ENCODE measurements at regions not wholly inside any gene's neighbourhood (a gene's known extent, or its start where the extent isn't known, plus 50 kb on each side); places are given as distances from the start of the nearest gene placed in this dataset.

GRCh38 chr2:13916066-13916465 lies 716.5 kb upstream of the LRATD1 start:
- TF ChIP-seq ELF1 (tag; IDR thresholded peaks at IDR 0.05) (no peak), TBL1XR1 (IDR thresholded peaks at IDR 0.05; ENCODE audit: low read length in 2 of 2) (no peak)
